ENCODE measurements at regions not wholly inside any gene's neighbourhood (a gene's known extent, or its start where the extent isn't known, plus 50 kb on each side); places are given as distances from the start of the nearest gene placed in this dataset.

GRCh38 chr10:63798599-63799498, 277.6 kb downstream of the REEP3 start:
- TF ChIP-seq ZNF350 (tag by site-specific recombination; IDR thresholded peaks at IDR 0.05): no peak
- no peak for TF ChIP-seq ZNF785 (tag by site-specific recombination; IDR thresholded peaks at IDR 0.05)
- TF ChIP-seq, protein P1, sequence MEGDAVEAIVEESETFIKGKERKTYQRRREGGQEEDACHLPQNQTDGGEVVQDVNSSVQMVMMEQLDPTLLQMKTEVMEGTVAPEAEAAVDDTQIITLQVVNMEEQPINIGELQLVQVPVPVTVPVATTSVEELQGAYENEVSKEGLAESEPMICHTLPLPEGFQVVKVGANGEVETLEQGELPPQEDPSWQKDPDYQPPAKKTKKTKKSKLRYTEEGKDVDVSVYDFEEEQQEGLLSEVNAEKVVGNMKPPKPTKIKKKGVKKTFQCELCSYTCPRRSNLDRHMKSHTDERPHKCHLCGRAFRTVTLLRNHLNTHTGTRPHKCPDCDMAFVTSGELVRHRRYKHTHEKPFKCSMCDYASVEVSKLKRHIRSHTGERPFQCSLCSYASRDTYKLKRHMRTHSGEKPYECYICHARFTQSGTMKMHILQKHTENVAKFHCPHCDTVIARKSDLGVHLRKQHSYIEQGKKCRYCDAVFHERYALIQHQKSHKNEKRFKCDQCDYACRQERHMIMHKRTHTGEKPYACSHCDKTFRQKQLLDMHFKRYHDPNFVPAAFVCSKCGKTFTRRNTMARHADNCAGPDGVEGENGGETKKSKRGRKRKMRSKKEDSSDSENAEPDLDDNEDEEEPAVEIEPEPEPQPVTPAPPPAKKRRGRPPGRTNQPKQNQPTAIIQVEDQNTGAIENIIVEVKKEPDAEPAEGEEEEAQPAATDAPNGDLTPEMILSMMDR (tag by site-specific recombination; IDR thresholded peaks at IDR 0.05): no peak
- no peak for TF ChIP-seq HOXC10 (CRISPR knock-in tag; IDR thresholded peaks at IDR 0.05)
- no peak for TF ChIP-seq ZNF776 (tag by site-specific recombination; IDR thresholded peaks at IDR 0.05; ENCODE audit: borderline replicate concordance)
